CD4-positive, alpha-beta T cell treated with Interleukin-6 at 100 ng/mL for 8 hours (primary cell): ENCODE measurements at regions not wholly inside any gene's neighbourhood (a gene's known extent, or its start where the extent isn't known, plus 50 kb on each side); places are given as distances from the start of the nearest gene placed in this dataset.
"Not testable (repeated sequence)": the region's sequence is repeated elsewhere in the genome, so short reads cannot be mapped to it uniquely, and the experiment has no call there.

Experiments used
- DNase-seq: peaks from one replicate; pipeline ENCODE4 v3.0.0-alpha.2; 2020; ENCODE audit warnings: mixed read lengths, low spot score

GRCh38 chr2:180291552-180292421 lies 284.7 kb upstream of the CWC22 start:
- no peak for DNase-seq

- DNase-seq, result no peak
Measured at GRCh38 chr2:180291060-180291459, 284.0 kb upstream of the CWC22 start.

GRCh38 chr2:180289627-180290026 lies 282.5 kb upstream of the CWC22 start:
- DNase-seq, result no peak

GRCh38 chr2:180279581-180279980 lies 272.5 kb upstream of the CWC22 start:
- no peak for DNase-seq

- DNase-seq, result no peak
Measured at GRCh38 chr2:180276733-180277132, 269.6 kb upstream of the CWC22 start.

GRCh38 chr2:180268006-180268405 lies 260.9 kb upstream of the CWC22 start:
- DNase-seq, result no peak

GRCh38 chr2:180261976-180262375 lies 254.9 kb upstream of the CWC22 start:
- DNase-seq, result no peak

GRCh38 chr2:180258579-180258978 lies 251.5 kb upstream of the CWC22 start:
- no peak for DNase-seq

- no peak for DNase-seq
Measured at GRCh38 chr2:180258041-180258537, 251.0 kb upstream of the CWC22 start.

GRCh38 chr2:180257247-180257646 lies 250.2 kb upstream of the CWC22 start:
- DNase-seq, result no peak

GRCh38 chr2:180255981-180256380 lies 248.9 kb upstream of the CWC22 start:
- DNase-seq, result no peak

GRCh38 chr2:180254872-180255271 lies 247.8 kb upstream of the CWC22 start:
- no peak for DNase-seq

GRCh38 chr2:180247658-180248057 lies 240.6 kb upstream of the CWC22 start:
- no peak for DNase-seq

GRCh38 chr2:180246268-180246667 lies 239.2 kb upstream of the CWC22 start:
- DNase-seq, result no peak

GRCh38 chr2:180240774-180241173 lies 233.7 kb upstream of the CWC22 start:
- DNase-seq, result no peak

GRCh38 chr2:180238729-180239128 lies 231.6 kb upstream of the CWC22 start:
- DNase-seq, result no peak

GRCh38 chr2:180236061-180236460 lies 229.0 kb upstream of the CWC22 start:
- DNase-seq, result not testable (repeated sequence)

GRCh38 chr2:180235506-180235905 lies 228.4 kb upstream of the CWC22 start:
- not testable (repeated sequence) for DNase-seq

- not testable (repeated sequence) for DNase-seq
Measured at GRCh38 chr2:180234991-180235390, 227.9 kb upstream of the CWC22 start.

GRCh38 chr2:180231015-180231414 lies 223.9 kb upstream of the CWC22 start:
- no peak for DNase-seq

GRCh38 chr2:180227461-180227860 lies 220.4 kb upstream of the CWC22 start:
- no peak for DNase-seq

- DNase-seq, result no peak
Measured at GRCh38 chr2:180225118-180225517, 218.0 kb upstream of the CWC22 start.

- DNase-seq, result no peak
Measured at GRCh38 chr2:180222644-180223043, 215.5 kb upstream of the CWC22 start.

GRCh38 chr2:180219491-180219890 lies 212.4 kb upstream of the CWC22 start:
- no peak for DNase-seq
